SK-N-SH (cell line): ENCODE measurements at regions not wholly inside any gene's neighbourhood (a gene's known extent, or its start where the extent isn't known, plus 50 kb on each side); places are given as distances from the start of the nearest gene placed in this dataset.

ENCODE experiments used
- CTCF ChIP-seq: fragments of 200-600 bp; sonication (generic); IDR thresholded peaks from 2 replicates; pipeline ENCODE4 v1.6.1; 2017; ENCODE audit warnings: antibody characterized with exemption, mild to moderate bottlenecking, moderate library complexity
- FOXM1 ChIP-seq: IDR thresholded peaks from 2 replicates; pipeline ENCODE4 v1.4.0; 2012; ENCODE audit warnings: low read depth, mild to moderate bottlenecking
- GABPA ChIP-seq: IDR thresholded peaks from 2 replicates; pipeline ENCODE4 v1.4.0; 2012; ENCODE audit warnings: low read depth, mild to moderate bottlenecking
- MEF2A ChIP-seq: IDR thresholded peaks from 2 replicates; pipeline ENCODE4 v1.4.0; 2012; ENCODE audit warnings: low read depth, borderline replicate concordance
- NFIC ChIP-seq: IDR thresholded peaks from 2 replicates; pipeline ENCODE4 v1.4.0; 2012; ENCODE audit warnings: borderline replicate concordance
- NRF1 ChIP-seq: IDR thresholded peaks from 2 replicates; pipeline ENCODE4 v1.6.1; 2012; ENCODE audit warnings: low read depth, mild to moderate bottlenecking, low read length
- POLR2AphosphoS5 ChIP-seq: IDR thresholded peaks from 2 replicates; pipeline ENCODE4 v1.6.1; 2012; ENCODE audit warnings: low read depth, low read length
- RAD21 ChIP-seq: IDR thresholded peaks from 2 replicates; pipeline ENCODE4 v1.6.1; 2012; ENCODE audit warnings: mild to moderate bottlenecking, low read length
- TAF1 ChIP-seq: IDR thresholded peaks from 2 replicates; pipeline ENCODE4 v1.6.1; 2012; ENCODE audit warnings: low read depth, mild to moderate bottlenecking, low read length, moderate library complexity, borderline replicate concordance
- USF2 ChIP-seq: fragments of 150-350 bp; IDR thresholded peaks from 2 replicates; pipeline ENCODE4 v1.6.1; 2017; ENCODE audit warnings: antibody characterized with exemption, low read length, low read depth, borderline replicate concordance
- YY1 ChIP-seq: IDR thresholded peaks from 2 replicates; pipeline ENCODE4 v1.4.0; 2012; ENCODE audit warnings: low read depth, mild to moderate bottlenecking
- TF ChIP-seq, protein P1 (sequence below): IDR thresholded peaks from 2 replicates; pipeline ENCODE4 v1.4.0; 2012; ENCODE audit warnings: low read depth

- no peak for TF ChIP-seq CTCF
- TF ChIP-seq NFIC: no peak
- no peak for TF ChIP-seq TAF1
- no peak for TF ChIP-seq NRF1
- TF ChIP-seq FOXM1: no peak
- TF ChIP-seq, protein P1, sequence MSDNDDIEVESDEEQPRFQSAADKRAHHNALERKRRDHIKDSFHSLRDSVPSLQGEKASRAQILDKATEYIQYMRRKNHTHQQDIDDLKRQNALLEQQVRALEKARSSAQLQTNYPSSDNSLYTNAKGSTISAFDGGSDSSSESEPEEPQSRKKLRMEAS: no peak
- no peak for TF ChIP-seq YY1
- TF ChIP-seq GABPA: no peak
- no peak for TF ChIP-seq POLR2AphosphoS5
- no peak for TF ChIP-seq RAD21
- no peak for TF ChIP-seq USF2
- no peak for TF ChIP-seq MEF2A
Observed at GRCh38 chr12:109651596-109651995, 62.0 kb upstream of the FAM222A start.
